Loucy (cell line): ENCODE measurements at regions not wholly inside any gene's neighbourhood (a gene's known extent, or its start where the extent isn't known, plus 50 kb on each side); places are given as distances from the start of the nearest gene placed in this dataset.

ENCODE experiments used
- H2AFZ ChIP-seq: fragments of 200-600 bp; sonication (generic); 2 replicates; pipeline ENCODE4 v1.6.0; 2016; ENCODE audit warnings: antibody characterized with exemption, mild to moderate bottlenecking, low read length, moderate library complexity
- H3F3A ChIP-seq: fragments of 200-600 bp; 2 replicates; pipeline ENCODE4 v1.6.0; 2016; ENCODE audit warnings: antibody characterized with exemption, low read depth, mild to moderate bottlenecking
- H3K27me3 ChIP-seq: fragments of 200-600 bp; sonication (generic); 2 replicates; pipeline ENCODE4 v1.6.1; 2014; ENCODE audit warnings: low read length, mild to moderate bottlenecking; ENCODE audit not compliant: insufficient read depth, poor library complexity, severe bottlenecking
- H3K36me3 ChIP-seq: fragments of 200-600 bp; sonication (generic); 2 replicates; pipeline ENCODE4 v1.6.1; 2016; ENCODE audit warnings: low read length; ENCODE audit not compliant: insufficient read depth
- H3K4me1 ChIP-seq: fragments of 200-600 bp; sonication (generic); 2 replicates; pipeline ENCODE4 v1.5.1; 2014; ENCODE audit warnings: low read length, mild to moderate bottlenecking; ENCODE audit not compliant: insufficient read depth, poor library complexity, severe bottlenecking
- H3K4me2 ChIP-seq: fragments of 200-600 bp; sonication (generic); 2 replicates; pipeline ENCODE4 v1.6.0; 2014; ENCODE audit warnings: antibody characterized with exemption, low read length, low read depth, mild to moderate bottlenecking; ENCODE audit not compliant: poor library complexity, severe bottlenecking
- H3K4me3 ChIP-seq: fragments of 200-600 bp; sonication (generic); 2 replicates; pipeline ENCODE4 v1.5.1; 2014; ENCODE audit warnings: low read length, mild to moderate bottlenecking, mixed read lengths; ENCODE audit not compliant: poor library complexity, severe bottlenecking
- H3K79me2 ChIP-seq: fragments of 200-600 bp; sonication (generic); 2 replicates; pipeline ENCODE4 v1.6.1; 2014; ENCODE audit warnings: low read length; ENCODE audit not compliant: insufficient read depth
- H3K9ac ChIP-seq: fragments of 200-600 bp; sonication (generic); 2 replicates; pipeline ENCODE4 v1.6.0; 2014; ENCODE audit warnings: mild to moderate bottlenecking, low read depth, low read length, moderate library complexity; ENCODE audit not compliant: poor library complexity, severe bottlenecking
- H3K9me2 ChIP-seq: fragments of 200-600 bp; sonication (generic); replicated peaks from 2 replicates; pipeline ENCODE4 v1.6.1; 2016; ENCODE audit warnings: low read depth, low read length, mixed read lengths
- H3K9me3 ChIP-seq: fragments of 200-600 bp; sonication (generic); 2 replicates; pipeline ENCODE4 v1.6.1; 2014; ENCODE audit warnings: mild to moderate bottlenecking, antibody characterized with exemption, low read length, low read depth; ENCODE audit not compliant: insufficient read depth
- H4K20me1 ChIP-seq: fragments of 200-600 bp; sonication (generic); 2 replicates; pipeline ENCODE4 v1.6.0; 2014; ENCODE audit warnings: antibody characterized with exemption, low read length, mild to moderate bottlenecking; ENCODE audit not compliant: insufficient read depth, poor library complexity, severe bottlenecking
- EZH2phosphoT487 ChIP-seq: fragments of 200-600 bp; IDR thresholded peaks from 2 replicates; pipeline ENCODE4 v1.6.1; 2018; ENCODE audit warnings: antibody characterized with exemption, mild to moderate bottlenecking, moderate library complexity, borderline replicate concordance
- TF ChIP-seq, protein P1 (sequence below): fragments of 200-600 bp; sonication (generic); conservative IDR thresholded peaks from 2 replicates; pipeline ENCODE4 v1.5.1; 2014; ENCODE audit warnings: mild to moderate bottlenecking, antibody characterized with exemption, low read length

DNA sequence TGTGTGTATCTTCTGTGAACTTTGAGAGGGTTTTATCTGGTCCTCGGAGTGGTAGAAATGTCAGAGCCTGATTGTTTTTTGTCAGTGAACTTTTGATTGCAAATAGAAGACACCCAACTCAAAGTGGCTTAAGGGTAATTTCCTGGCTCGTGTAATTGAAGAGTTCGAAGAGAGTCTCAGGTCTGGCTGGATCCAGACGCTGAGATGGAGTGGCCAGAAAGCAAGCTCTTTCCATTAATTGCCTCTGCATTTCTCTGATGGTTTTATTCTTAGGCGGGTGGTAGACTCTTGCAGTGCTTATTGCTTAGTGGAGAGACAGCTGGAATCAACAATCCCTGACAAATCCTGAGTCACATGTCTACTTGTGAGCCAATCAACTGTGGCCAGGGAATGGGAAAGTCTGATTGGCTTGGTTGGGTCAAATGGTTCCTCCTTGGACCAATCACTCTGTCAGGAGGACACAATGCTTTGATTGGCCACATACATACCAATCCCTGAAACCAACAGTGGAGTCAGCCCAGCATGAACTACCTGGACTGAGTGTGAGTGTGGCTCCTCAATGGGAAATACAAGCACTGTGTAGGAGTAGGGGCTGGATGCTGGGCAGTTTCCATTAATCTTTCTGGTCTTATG, 330.5 kb downstream of the AACS start:
- Histone ChIP-seq H3K27me3 (no peaks in the 10 kb centered on the region), H3K79me2 (no peaks in the 10 kb centered on the region), H4K20me1 (no peaks in the 10 kb centered on the region), H3K36me3 (no peaks in the 10 kb centered on the region), H3K4me1 (no peaks in the 10 kb centered on the region), H2AFZ (no peak overlapping the region), H3F3A (no peaks in the 10 kb centered on the region), H3K9me3 (no peaks in the 10 kb centered on the region), H3K4me3 (no peak overlapping the region), H3K9me2 (no peaks in the 10 kb centered on the region), H3K4me2 (no peak overlapping the region), H3K9ac (no peak overlapping the region)
- TF ChIP-seq, protein P1, sequence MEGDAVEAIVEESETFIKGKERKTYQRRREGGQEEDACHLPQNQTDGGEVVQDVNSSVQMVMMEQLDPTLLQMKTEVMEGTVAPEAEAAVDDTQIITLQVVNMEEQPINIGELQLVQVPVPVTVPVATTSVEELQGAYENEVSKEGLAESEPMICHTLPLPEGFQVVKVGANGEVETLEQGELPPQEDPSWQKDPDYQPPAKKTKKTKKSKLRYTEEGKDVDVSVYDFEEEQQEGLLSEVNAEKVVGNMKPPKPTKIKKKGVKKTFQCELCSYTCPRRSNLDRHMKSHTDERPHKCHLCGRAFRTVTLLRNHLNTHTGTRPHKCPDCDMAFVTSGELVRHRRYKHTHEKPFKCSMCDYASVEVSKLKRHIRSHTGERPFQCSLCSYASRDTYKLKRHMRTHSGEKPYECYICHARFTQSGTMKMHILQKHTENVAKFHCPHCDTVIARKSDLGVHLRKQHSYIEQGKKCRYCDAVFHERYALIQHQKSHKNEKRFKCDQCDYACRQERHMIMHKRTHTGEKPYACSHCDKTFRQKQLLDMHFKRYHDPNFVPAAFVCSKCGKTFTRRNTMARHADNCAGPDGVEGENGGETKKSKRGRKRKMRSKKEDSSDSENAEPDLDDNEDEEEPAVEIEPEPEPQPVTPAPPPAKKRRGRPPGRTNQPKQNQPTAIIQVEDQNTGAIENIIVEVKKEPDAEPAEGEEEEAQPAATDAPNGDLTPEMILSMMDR = no peak
- no peak for TF ChIP-seq EZH2phosphoT487

DNA sequence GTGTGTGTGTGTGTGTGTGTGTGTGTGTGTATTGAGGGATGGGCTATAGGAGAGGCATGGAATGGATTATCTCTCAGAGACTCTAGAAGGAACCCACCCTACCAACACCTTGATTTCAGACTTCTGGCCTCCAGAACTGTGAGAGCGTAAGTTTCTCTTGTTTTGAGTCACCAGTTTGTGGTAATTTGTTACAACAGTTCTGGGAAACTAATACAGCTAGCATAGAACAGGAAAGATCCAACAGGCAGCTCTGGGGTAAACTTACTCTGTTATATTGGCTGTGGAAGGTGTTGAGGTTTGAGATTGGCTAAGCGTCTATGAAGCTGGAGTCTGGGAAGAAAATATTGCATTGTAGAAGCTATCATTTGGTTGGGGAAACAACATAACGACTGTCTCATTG, 334.3 kb downstream of the AACS start:
- H3K4me1 ChIP-seq = no peaks in the 10 kb centered on the region
- no peaks in the 10 kb centered on the region for H3K9me3 ChIP-seq
- no peak overlapping the region for H2AFZ ChIP-seq
- no peaks in the 10 kb centered on the region for H3K9me2 ChIP-seq
- H3K4me3 ChIP-seq = no peak overlapping the region
- no peak for TF ChIP-seq EZH2phosphoT487
- TF ChIP-seq, protein P1 = no peak
- H3K4me2 ChIP-seq = no peak overlapping the region
- no peaks in the 10 kb centered on the region for H3K36me3 ChIP-seq
- no peaks in the 10 kb centered on the region for H3K79me2 ChIP-seq
- H3K9ac ChIP-seq = no peak overlapping the region
- no peaks in the 10 kb centered on the region for H3K27me3 ChIP-seq
- no peaks in the 10 kb centered on the region for H3F3A ChIP-seq
- H4K20me1 ChIP-seq = no peaks in the 10 kb centered on the region

DNA sequence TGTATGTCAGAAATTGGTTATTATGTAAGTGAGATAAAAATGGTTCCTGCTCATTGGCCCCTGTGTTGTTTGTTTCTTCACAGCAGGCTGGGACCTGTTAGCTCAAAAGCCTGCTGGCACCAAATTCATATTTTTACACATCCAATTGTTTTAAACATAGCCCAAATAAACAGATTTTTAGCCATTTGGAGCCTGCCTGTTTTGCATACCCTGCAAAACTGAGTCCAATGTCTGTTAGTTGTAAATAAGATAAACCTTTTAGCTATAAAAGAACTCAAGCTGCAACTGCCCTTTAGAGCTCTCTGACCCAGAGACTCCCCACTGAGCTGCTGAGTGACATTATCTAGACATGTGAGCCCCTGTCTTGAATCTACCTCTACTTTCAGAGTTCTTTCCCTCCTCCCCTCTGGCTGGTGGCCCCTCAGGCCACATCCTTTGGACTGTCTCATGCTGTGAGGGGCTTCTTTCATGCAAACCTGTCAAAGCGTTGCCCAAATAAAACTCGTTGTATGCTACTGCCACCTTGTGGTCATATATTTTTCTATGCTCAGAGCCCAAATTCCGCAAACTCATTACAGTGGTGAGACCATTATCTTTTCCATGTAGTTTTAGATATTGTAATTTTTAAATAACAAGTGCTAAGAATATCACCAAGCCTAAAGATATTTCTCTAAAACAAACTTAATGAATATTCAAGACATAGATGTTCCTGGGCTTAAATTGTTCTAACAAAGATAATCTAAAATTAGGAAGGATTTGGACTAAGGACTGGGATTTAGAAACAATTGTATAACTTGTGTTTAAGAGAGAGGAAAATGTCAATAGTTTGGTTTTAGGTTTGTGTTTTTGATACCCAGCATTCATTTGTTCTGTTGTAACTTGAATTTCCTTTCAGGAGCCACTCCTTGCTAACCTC, 337.9 kb downstream of the AACS start:
- H3K4me3 ChIP-seq = no peak overlapping the region
- H3K9me3 ChIP-seq = no peaks in the 10 kb centered on the region
- no peaks in the 10 kb centered on the region for H3K36me3 ChIP-seq
- H3K9ac ChIP-seq = no peak overlapping the region
- no peaks in the 10 kb centered on the region for H3K9me2 ChIP-seq
- H3F3A ChIP-seq = no peaks in the 10 kb centered on the region
- TF ChIP-seq, protein P1 = peak; percentile 79
- no peak for TF ChIP-seq EZH2phosphoT487
- no peak overlapping the region for H3K4me2 ChIP-seq
- no peaks in the 10 kb centered on the region for H3K4me1 ChIP-seq
- H3K27me3 ChIP-seq = no peaks in the 10 kb centered on the region
- no peak overlapping the region for H2AFZ ChIP-seq
- no peaks in the 10 kb centered on the region for H3K79me2 ChIP-seq
- H4K20me1 ChIP-seq = no peaks in the 10 kb centered on the region
